Skeletal muscle tissue (tissue), 3 donors: ENCODE measurements at regions not wholly inside any gene's neighbourhood (a gene's known extent, or its start where the extent isn't known, plus 50 kb on each side); places are given as distances from the start of the nearest gene placed in this dataset.

Experiments used
- H3K27ac ChIP-seq: one replicate; pipeline ENCODE4 v1.7.0; 2013; ENCODE audit warnings: mild to moderate bottlenecking, low read depth, low read length, inconsistent platforms
- H3K27me3 ChIP-seq, 3 donors: one replicate each; pipeline ENCODE4 v1.7.0; 2013; ENCODE audit warnings: low read length in 3 of 3; ENCODE audit not compliant: control insufficient read depth in 3 of 3, insufficient read depth in 3 of 3
- H3K36me3 ChIP-seq, 3 donors: one replicate each; pipeline ENCODE4 v1.7.0; 2013; ENCODE audit warnings: low read length in 3 of 3; ENCODE audit not compliant: control insufficient read depth in 3 of 3, insufficient read depth in 3 of 3
- H3K4me1 ChIP-seq, 3 donors: one replicate each; pipeline ENCODE4 v1.7.0; 2013; ENCODE audit warnings: low read length in 3 of 3, mild to moderate bottlenecking in 3 of 3; ENCODE audit not compliant: control insufficient read depth in 3 of 3, insufficient read depth in 3 of 3
- H3K4me3 ChIP-seq, 3 donors: one replicate each; pipeline ENCODE4 v1.7.0; 2013; ENCODE audit warnings: low read length in 3 of 3
- H3K9ac ChIP-seq, 3 donors: one replicate each; pipeline ENCODE4 v1.7.0; 2013; ENCODE audit warnings: low read length in 3 of 3, mild to moderate bottlenecking in 3 of 3, moderate library complexity in 2 of 3, low read depth in 1 of 3
- H3K9me3 ChIP-seq, 3 donors: one replicate each; pipeline ENCODE4 v1.7.0; 2013; ENCODE audit warnings: low read length in 3 of 3; ENCODE audit not compliant: control insufficient read depth in 3 of 3
- donor health status: Osteomylitis.

- no peak overlapping the region for H3K27ac ChIP-seq
- H3K4me1 ChIP-seq, result no peaks in the 10 kb centered on the region
- H3K27me3 ChIP-seq, result no peaks in the 10 kb centered on the region
- no peak overlapping the region for H3K9ac ChIP-seq
- no peak overlapping the region for H3K4me3 ChIP-seq
- no peaks in the 10 kb centered on the region for H3K9me3 ChIP-seq
- no peaks in the 10 kb centered on the region for H3K36me3 ChIP-seq
Measured at GRCh38 chr12:67523538-67523937, 125.0 kb upstream of the DYRK2 start.

DNA sequence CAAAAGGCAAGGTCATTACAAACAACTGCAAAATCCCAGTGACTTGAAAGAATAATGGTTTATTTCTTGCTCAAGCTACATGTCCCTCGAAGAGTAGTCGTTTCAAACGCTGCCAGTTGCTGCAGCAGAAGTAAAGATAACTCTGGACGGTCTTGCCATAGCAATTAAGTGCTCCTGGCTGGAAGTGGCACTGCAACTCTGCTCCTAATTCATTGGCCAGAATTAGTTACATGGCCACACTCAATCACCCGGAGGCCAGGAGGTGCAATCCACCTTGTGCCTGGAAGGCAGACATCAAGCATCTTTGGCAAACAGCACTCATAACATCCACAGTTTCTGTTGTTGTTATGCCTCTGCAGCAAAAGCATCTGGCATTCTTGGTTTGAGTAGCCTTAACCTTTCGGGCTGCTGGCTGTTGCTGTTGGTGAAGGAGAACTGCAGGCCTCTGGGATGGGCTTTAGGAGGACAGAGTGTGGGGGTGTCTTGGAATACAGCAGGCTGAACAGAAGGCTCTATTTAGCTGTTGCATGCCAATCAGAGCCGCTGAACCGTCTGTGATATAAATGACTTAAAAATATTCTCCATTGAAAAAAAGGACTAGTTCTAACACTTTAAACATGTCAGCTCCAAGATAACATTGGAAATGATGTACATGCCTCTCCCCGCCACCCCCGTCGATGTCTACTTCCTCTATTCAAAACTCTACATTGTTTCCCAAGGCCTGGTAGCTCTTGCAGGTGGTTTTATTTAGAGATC, 123.5 kb upstream of the DYRK2 start:
- Histone ChIP-seq H3K27ac (no peak overlapping the region), H3K4me3 (no peak overlapping the region), H3K27me3 (no peaks in the 10 kb centered on the region)

DNA sequence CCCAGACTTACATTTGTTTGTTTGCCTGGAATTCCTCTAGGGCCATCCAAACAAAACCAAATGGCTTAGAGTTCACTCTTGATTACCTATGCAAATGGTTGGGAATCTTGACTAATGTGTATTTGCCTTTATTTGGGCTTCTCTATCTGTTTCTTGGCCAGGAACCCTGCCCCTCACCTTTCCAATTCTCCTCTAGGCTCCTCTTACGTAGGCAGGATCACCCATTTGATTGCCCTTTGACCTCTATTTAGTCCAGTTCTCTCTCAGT, 123.0 kb upstream of the DYRK2 start:
- Histone ChIP-seq H3K4me1 (no peaks in the 10 kb centered on the region), H3K9ac (no peak overlapping the region), H3K27me3 (no peaks in the 10 kb centered on the region), H3K27ac (no peak overlapping the region), H3K4me3 (no peak overlapping the region), H3K9me3 (no peaks in the 10 kb centered on the region), H3K36me3 (no peaks in the 10 kb centered on the region)

More for the DNA sequence above, 123.5 kb upstream of the DYRK2 start:
- Histone ChIP-seq H3K4me1 (no peaks in the 10 kb centered on the region), H3K9ac (no peak overlapping the region), H3K36me3 (no peaks in the 10 kb centered on the region), H3K9me3 (no peaks in the 10 kb centered on the region)

DNA sequence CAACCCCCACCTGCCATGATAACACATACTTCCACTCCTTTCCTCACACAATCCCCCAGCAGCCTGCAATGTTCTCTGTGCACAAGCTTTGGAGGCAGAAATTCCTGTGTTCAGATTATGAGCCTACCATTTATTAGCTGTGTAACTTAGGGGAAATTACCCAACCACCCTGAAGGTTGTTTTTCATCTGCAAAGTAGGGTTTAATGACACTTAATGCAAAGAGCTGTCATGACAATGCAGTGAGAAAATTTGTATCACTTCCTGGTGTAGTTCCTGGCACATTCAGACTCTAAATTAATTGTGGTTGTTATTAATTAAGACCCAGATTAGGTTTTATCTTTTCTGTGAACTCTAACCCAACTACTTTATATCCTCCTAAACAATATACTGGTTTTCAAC, 122.4 kb upstream of the DYRK2 start:
- Histone ChIP-seq H3K4me1 (no peaks in the 10 kb centered on the region), H3K36me3 (no peaks in the 10 kb centered on the region), H3K9me3 (no peaks in the 10 kb centered on the region), H3K27ac (no peak overlapping the region), H3K4me3 (no peak overlapping the region), H3K27me3 (no peaks in the 10 kb centered on the region), H3K9ac (no peak overlapping the region)

DNA sequence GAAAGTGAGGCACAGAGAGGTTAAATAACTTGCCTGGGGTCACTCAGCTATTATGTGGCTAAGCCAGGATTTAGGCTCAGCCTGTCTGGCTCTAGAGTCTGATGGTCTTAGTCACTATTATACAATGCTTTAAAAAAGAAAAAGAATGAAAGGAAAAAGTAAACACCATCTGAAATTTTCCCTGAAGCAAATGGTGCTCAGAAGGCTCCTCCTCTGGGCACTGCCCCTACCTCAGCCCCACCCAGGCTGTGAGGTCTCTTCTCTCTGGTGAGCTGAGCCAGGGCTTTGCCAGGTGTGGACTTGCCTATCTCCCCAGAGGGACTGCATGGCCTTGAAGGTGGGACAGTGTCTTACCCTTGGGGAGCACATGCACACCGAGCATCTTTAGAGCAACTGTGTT, 117.5 kb upstream of the DYRK2 start:
- Histone ChIP-seq H3K27me3 (no peaks in the 10 kb centered on the region), H3K9me3 (no peaks in the 10 kb centered on the region), H3K36me3 (no peaks in the 10 kb centered on the region), H3K4me1 (peaks cover 0 to 5% (median 0%) of the 10 kb centered on the region in 3 donors), H3K9ac (no peak overlapping the region), H3K27ac (no peak overlapping the region), H3K4me3 (no peak overlapping the region)

DNA sequence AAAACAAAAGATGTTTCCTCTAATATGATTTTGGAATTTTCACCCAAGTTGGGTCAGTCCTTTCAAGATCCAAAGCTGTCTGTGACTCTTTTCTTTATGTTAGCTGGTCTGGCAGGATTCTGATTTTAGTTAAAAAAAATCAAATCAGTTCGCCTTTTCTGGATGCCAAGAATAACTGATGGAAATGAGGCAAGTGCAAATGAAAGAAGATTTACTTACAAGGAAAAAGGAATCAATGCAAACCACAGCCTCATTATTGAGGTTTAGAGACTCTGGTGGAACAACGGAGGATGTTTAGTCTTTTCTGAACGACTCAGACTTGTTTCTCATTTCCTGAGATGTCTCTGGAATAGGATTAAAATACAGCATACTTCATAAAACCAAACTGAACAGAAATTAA, 117.0 kb upstream of the DYRK2 start:
- no peak overlapping the region for H3K9ac ChIP-seq
- H3K27ac ChIP-seq, result no peak overlapping the region
- H3K27me3 ChIP-seq, result no peaks in the 10 kb centered on the region
- peaks cover 0 to 5% (median 0%) of the 10 kb centered on the region in 3 donors for H3K4me1 ChIP-seq
- no peaks in the 10 kb centered on the region for H3K36me3 ChIP-seq
- H3K4me3 ChIP-seq, result no peak overlapping the region
- no peaks in the 10 kb centered on the region for H3K9me3 ChIP-seq

- Histone ChIP-seq H3K27ac (no peak overlapping the region), H3K36me3 (no peaks in the 10 kb centered on the region), H3K9me3 (no peaks in the 10 kb centered on the region), H3K9ac (no peak overlapping the region), H3K27me3 (no peaks in the 10 kb centered on the region), H3K4me1 (peaks cover 0 to 5% (median 0%) of the 10 kb centered on the region in 3 donors), H3K4me3 (no peak overlapping the region)
Measured at GRCh38 chr12:67533159-67533558, 115.4 kb upstream of the DYRK2 start.

DNA sequence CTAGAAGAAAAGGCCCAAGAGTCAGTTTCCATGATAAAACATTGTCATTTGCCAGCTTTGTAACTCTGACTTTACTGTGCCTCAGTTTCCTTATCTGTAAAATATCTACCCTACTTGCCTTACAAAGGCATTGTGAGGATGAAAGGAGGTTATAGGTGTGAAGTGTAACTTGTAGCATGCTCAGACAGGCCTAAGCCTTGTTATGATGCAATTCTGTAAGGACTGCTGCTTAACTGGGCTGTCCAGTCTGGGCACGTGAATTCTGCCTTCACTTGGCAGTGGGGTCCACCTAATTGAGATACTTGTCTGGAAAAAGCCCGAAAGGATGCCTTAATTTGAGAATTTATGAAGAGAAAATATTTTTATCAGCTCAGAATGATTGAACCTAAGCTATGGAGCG, 114.5 kb upstream of the DYRK2 start:
- Histone ChIP-seq H3K4me1 (peaks cover 0 to 5% (median 0%) of the 10 kb centered on the region in 3 donors), H3K27ac (no peak overlapping the region), H3K36me3 (no peaks in the 10 kb centered on the region), H3K4me3 (no peak overlapping the region), H3K9me3 (no peaks in the 10 kb centered on the region), H3K27me3 (no peaks in the 10 kb centered on the region), H3K9ac (no peak overlapping the region)

DNA sequence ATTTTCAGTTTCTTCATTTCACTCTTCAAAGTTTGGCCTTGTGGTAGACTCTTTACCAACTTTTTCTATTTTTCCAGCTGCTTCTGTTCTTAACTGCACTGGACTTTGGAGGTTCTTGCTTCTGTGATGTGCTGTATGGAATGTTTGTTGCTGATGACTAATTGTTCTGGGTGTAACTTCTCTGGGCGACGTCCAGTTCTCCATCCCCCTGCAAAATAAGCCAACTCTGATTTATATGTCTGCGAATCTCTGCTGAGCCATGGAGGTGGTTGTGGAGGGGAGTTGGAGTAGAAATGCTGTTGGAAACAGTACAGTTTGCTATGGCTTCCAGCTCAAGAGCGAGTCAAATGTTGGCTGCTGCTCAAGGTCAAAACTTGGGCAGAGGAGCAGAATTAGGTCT, 113.9 kb upstream of the DYRK2 start:
- Histone ChIP-seq H3K9me3 (no peaks in the 10 kb centered on the region), H3K4me3 (no peak overlapping the region), H3K36me3 (no peaks in the 10 kb centered on the region), H3K27ac (no peak overlapping the region), H3K4me1 (peaks cover 0 to 5% (median 0%) of the 10 kb centered on the region in 3 donors), H3K9ac (no peak overlapping the region), H3K27me3 (no peaks in the 10 kb centered on the region)

DNA sequence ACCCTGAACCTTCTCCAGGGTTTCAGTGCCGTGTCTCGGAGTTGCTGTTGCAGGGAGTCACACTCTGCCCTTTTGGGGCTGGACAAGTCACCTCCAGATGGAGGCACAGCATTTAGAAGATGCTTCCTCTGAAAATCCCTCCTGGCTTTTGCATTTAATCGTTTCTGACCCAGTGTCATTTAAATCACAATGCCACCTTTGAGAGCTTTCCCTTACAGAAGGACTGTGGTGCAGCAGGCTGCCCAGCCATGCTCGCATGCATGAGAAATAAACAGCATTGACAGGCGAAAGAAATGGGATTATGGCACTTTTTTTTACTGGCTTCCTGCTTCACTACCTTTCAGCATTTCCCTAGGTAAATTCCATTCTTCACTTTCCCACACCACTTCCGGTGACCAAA, 113.4 kb upstream of the DYRK2 start:
- Histone ChIP-seq H3K9me3 (no peaks in the 10 kb centered on the region), H3K36me3 (no peaks in the 10 kb centered on the region), H3K4me1 (peaks cover 0 to 5% (median 0%) of the 10 kb centered on the region in 3 donors), H3K27me3 (no peaks in the 10 kb centered on the region), H3K27ac (no peak overlapping the region), H3K4me3 (no peak overlapping the region), H3K9ac (no peak overlapping the region)
